Body of pancreas (tissue), 4 donors: ENCODE measurements at regions not wholly inside any gene's neighbourhood (a gene's known extent, or its start where the extent isn't known, plus 50 kb on each side); places are given as distances from the start of the nearest gene placed in this dataset.

ENCODE experiments used
- ATAC-seq: fragments of 150-250 bp; one replicate; pipeline ENCODE4 v1.9.1; 2016
- DNase-seq, 4 donors: peaks; one replicate each; pipeline ENCODE4 v3.0.0-alpha.2; 2019
- H3K27ac ChIP-seq, 4 donors: fragments of 200-600 bp; sonication (generic); 1 replicate in 3 of 4; 2 replicates in 1 of 4; pipeline versions ENCODE4 v1.5.1 to v1.6.1; 2016 to 2019; ENCODE audit warnings: mild to moderate bottlenecking in 1 of 4, mixed read lengths in 1 of 4, moderate library complexity in 1 of 4
- H3K27me3 ChIP-seq, 2 donors: fragments of 200-600 bp; sonication (generic); one replicate each; pipeline ENCODE4 v1.6.0; 2016; ENCODE audit warnings: mild to moderate bottlenecking in 1 of 2
- H3K36me3 ChIP-seq, 2 donors: fragments of 200-600 bp; sonication (generic); replicated peaks in 1 of 2; 2 replicates each; pipeline ENCODE4 v1.5.1; 2016; ENCODE audit warnings: low read depth in 2 of 2; ENCODE audit not compliant: insufficient read depth in 1 of 2
- H3K4me1 ChIP-seq: fragments of 200-600 bp; sonication (generic); one replicate; pipeline ENCODE4 v1.6.0; 2016
- H3K4me3 ChIP-seq, 2 donors: fragments of 200-600 bp; sonication (generic); 1 replicate in 1 of 2; 2 replicates in 1 of 2; pipeline ENCODE4 v1.5.1; 2016 to 2019
- H3K9me3 ChIP-seq, 3 donors: fragments of 200-600 bp; sonication (generic); 1 replicate in 2 of 3; 2 replicates in 1 of 3; pipeline ENCODE4 v1.5.1; 2016
- CTCF ChIP-seq, 7 experiments: fragments of 450-650 bp in 4 of 7; fragments of 200-600 bp in 3 of 7; sonication (generic) in 3 of 7; IDR thresholded peaks; one replicate each; pipeline ENCODE4 v1.5.1; 2016 to 2019; ENCODE audit warnings: antibody characterized with exemption in 7 of 7
- POLR2A ChIP-seq, 3 donors: fragments of 450-650 bp; IDR thresholded peaks; one replicate each; pipeline ENCODE4 v1.6.1; 2016; ENCODE audit warnings: antibody characterized with exemption in 3 of 3, mild to moderate bottlenecking in 2 of 3
- WGBS, 2 donors: methylation state at CpG; one replicate each; pipeline ENCODE4 v1.1.5; 2017; 5-methylcytosine and 5-hydroxymethylcytosine counted together
- intact Hi-C: fragments of 100-400 bp; cut with DNase I; formaldehyde crosslinking; loops from one replicate; pipeline ENCODE4 v1.15.1; 2023

- H3K36me3 ChIP-seq: no peaks in the 10 kb centered on the region
- peak overlapping the region in 3 of 4 donors; percentile 36 to 57 (median 44) for H3K27ac ChIP-seq
- H3K4me1 ChIP-seq: peaks cover 8% of the 10 kb centered on the region
- peak; percentile 70 for ATAC-seq
- no peak overlapping the region for H3K4me3 ChIP-seq
- 14 to 21% methylated on average over 3 of the region's 3 CpGs for WGBS, 2 donors
- DNase-seq: peak; percentile 15 to 39 (median 16)
- no peak for TF ChIP-seq POLR2A (IDR thresholded peaks at IDR 0.05)
- TF ChIP-seq CTCF (IDR thresholded peaks at IDR 0.05): no peak
- intact Hi-C loops: no loop called here
- H3K27me3 ChIP-seq: no peaks in the 10 kb centered on the region
- no peaks in the 10 kb centered on the region for H3K9me3 ChIP-seq
Observed at GRCh38 chrX:55142206-55142918, 53.5 kb downstream of the PAGE2 start.

DNA sequence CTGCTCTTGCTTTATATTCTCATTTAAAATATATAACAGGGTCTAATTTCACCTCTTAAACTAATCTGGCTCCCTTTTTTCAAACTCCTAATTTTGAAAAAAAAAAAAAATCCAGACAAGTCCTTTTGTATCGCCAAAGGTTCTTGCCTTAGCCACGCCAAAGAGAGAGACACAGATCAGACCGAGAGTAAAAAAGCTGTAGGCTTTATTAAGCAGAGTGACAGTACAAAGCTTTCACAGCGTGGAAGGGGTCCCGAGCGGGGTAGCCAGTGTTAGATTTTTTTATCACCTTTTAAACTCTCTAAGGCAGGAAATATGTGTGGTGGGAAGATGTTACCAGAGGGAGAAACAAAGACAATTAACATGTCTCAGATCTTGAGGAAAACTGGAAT, 54.1 kb downstream of the PAGE2 start:
- Histone ChIP-seq H3K4me1 (peaks cover 8% of the 10 kb centered on the region), H3K27ac (peak overlapping the region in 3 of 4 donors; percentile 36 to 57 (median 44)), H3K4me3 (no peak overlapping the region), H3K9me3 (no peaks in the 10 kb centered on the region), H3K36me3 (no peaks in the 10 kb centered on the region), H3K27me3 (no peaks in the 10 kb centered on the region)
- no peak for DNase-seq
- no peak for ATAC-seq
- 20 to 54% methylated on average over 6 of the region's 6 CpGs for WGBS, 2 donors
- intact Hi-C loops: no loop called here
- TF ChIP-seq CTCF (IDR thresholded peaks at IDR 0.05) (no peak), POLR2A (IDR thresholded peaks at IDR 0.05) (no peak)

DNA sequence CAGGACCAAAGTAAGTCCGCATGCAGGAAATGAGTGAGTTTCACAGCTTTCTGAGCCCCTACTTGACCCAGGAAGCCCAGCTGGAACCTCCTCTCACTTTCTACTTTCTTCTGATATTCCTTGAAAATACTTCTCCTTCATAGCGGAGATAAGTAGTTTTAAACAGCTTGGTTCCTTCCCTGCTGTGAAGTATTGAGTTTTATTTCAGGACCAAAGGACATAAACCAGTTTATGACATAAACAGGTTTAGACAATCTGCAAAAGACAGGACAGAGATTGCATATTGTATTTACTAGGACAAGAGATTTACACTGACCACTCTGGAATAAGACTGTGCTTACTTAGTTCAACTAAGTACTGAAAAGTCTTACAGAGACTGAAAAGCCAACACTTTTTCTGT, 54.8 kb downstream of the PAGE2 start:
- TF ChIP-seq POLR2A (IDR thresholded peaks at IDR 0.05) (no peak), CTCF (IDR thresholded peaks at IDR 0.05) (no peak)
- no peak for ATAC-seq
- DNase-seq: no peak
- no peaks in the 10 kb centered on the region for H3K36me3 ChIP-seq
- no peaks in the 10 kb centered on the region for H3K27me3 ChIP-seq
- 58 to 84% methylated on average over 2 of the region's 2 CpGs for WGBS, 2 donors
- no peaks in the 10 kb centered on the region for H3K9me3 ChIP-seq
- peak overlapping the region in 3 of 4 donors; percentile 36 to 57 (median 44) for H3K27ac ChIP-seq
- H3K4me3 ChIP-seq: no peak overlapping the region
- intact Hi-C loops: no loop called here
- H3K4me1 ChIP-seq: peaks cover 8% of the 10 kb centered on the region

DNA sequence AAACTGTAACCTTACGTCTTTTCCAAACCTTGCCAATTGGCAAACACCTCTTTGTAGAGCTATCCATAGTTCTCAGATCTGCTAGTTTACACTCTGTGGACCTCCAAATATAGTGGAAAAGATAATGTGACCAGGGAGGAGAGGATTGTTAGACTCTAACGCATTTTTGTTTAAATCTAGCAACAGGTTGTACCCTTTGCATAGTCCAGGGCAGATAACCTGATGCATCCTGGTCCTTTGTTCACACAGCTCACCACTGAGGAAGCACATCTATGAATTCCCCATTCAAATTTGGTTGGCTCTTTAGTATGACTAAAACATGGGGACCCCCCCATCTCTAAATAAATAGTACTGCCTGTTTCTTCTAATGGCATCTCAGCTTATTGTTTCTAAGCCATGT, 55.9 kb downstream of the PAGE2 start:
- ATAC-seq: no peak
- WGBS, 2 donors: 88 to 96% methylated on average over 2 of the region's 2 CpGs
- DNase-seq: no peak
- no peak overlapping the region for H3K4me3 ChIP-seq
- intact Hi-C loops: no loop called here
- no peaks in the 10 kb centered on the region for H3K27me3 ChIP-seq
- no peaks in the 10 kb centered on the region for H3K9me3 ChIP-seq
- no peak for TF ChIP-seq POLR2A (IDR thresholded peaks at IDR 0.05)
- no peak for TF ChIP-seq CTCF (IDR thresholded peaks at IDR 0.05)
- H3K27ac ChIP-seq: no peak overlapping the region
- H3K36me3 ChIP-seq: no peaks in the 10 kb centered on the region
- peaks cover 8% of the 10 kb centered on the region for H3K4me1 ChIP-seq

- Histone ChIP-seq H3K36me3 (no peaks in the 10 kb centered on the region), H3K27ac (no peak overlapping the region), H3K9me3 (no peaks in the 10 kb centered on the region), H3K4me3 (no peak overlapping the region), H3K27me3 (no peaks in the 10 kb centered on the region), H3K4me1 (no peaks in the 10 kb centered on the region)
- ATAC-seq (no peak), DNase-seq (no peak)
- 39 to 59% methylated on average over 3 of the region's 3 CpGs for WGBS, 2 donors
- TF ChIP-seq POLR2A (IDR thresholded peaks at IDR 0.05) (no peak), CTCF (IDR thresholded peaks at IDR 0.05) (no peak)
- intact Hi-C loops: no loop called here
Observed at GRCh38 chrX:55149242-55149641, 60.4 kb downstream of the PAGE2 start.
